HG02588 (cell line): ENCODE measurements at regions not wholly inside any gene's neighbourhood (a gene's known extent, or its start where the extent isn't known, plus 50 kb on each side); places are given as distances from the start of the nearest gene placed in this dataset.
"Not testable (repeated sequence)": the region's sequence is repeated elsewhere in the genome, so short reads cannot be mapped to it uniquely, and the experiment has no call there.

Source experiments
- ATAC-seq: cut with Tn5 transposase; IDR thresholded peaks from one replicate; pipeline ENCODE4 v1.9.1; 2021; ENCODE audit warnings: mild to moderate bottlenecking, moderate library complexity; ENCODE audit not compliant: unreplicated experiment

GRCh38 chr2:111551428-111551827 lies 332.6 kb downstream of the ANAPC1 start:
- ATAC-seq = not testable (repeated sequence)

GRCh38 chr2:111552625-111553024 lies 331.4 kb downstream of the ANAPC1 start:
- not testable (repeated sequence) for ATAC-seq

GRCh38 chr2:111559301-111559700 lies 324.7 kb downstream of the ANAPC1 start:
- ATAC-seq = not testable (repeated sequence)

- ATAC-seq = not testable (repeated sequence)
These were observed 324.2 kb downstream of the ANAPC1 start for GRCh38 chr2:111559814-111560213.

GRCh38 chr2:111566068-111566467 lies 317.9 kb downstream of the ANAPC1 start:
- ATAC-seq = not testable (repeated sequence)

- ATAC-seq = not testable (repeated sequence)
These were observed 316.8 kb downstream of the ANAPC1 start for GRCh38 chr2:111567233-111567632.

GRCh38 chr2:111569356-111570199 lies 314.4 kb downstream of the ANAPC1 start:
- not testable (repeated sequence) for ATAC-seq

GRCh38 chr2:111570300-111571114 lies 313.5 kb downstream of the ANAPC1 start:
- peak; percentile 80 for ATAC-seq

GRCh38 chr2:111574803-111575202 lies 309.2 kb downstream of the ANAPC1 start:
- not testable (repeated sequence) for ATAC-seq

GRCh38 chr2:111577154-111577885 lies 306.7 kb downstream of the ANAPC1 start:
- not testable (repeated sequence) for ATAC-seq

- not testable (repeated sequence) for ATAC-seq
These were observed 304.4 kb downstream of the ANAPC1 start for GRCh38 chr2:111579500-111580134.

- ATAC-seq = not testable (repeated sequence)
These were observed 303.4 kb downstream of the ANAPC1 start for GRCh38 chr2:111580616-111581015.

- not testable (repeated sequence) for ATAC-seq
These were observed 301.9 kb downstream of the ANAPC1 start for GRCh38 chr2:111582090-111582489.

GRCh38 chr2:111583480-111583879 lies 300.5 kb downstream of the ANAPC1 start:
- ATAC-seq = not testable (repeated sequence)

- ATAC-seq = not testable (repeated sequence)
These were observed 299.5 kb downstream of the ANAPC1 start for GRCh38 chr2:111584540-111584939.

GRCh38 chr2:111584950-111585349 lies 299.0 kb downstream of the ANAPC1 start:
- not testable (repeated sequence) for ATAC-seq

- not testable (repeated sequence) for ATAC-seq
These were observed 298.0 kb downstream of the ANAPC1 start for GRCh38 chr2:111586014-111586413.

GRCh38 chr2:111595072-111595471 lies 288.9 kb downstream of the ANAPC1 start:
- ATAC-seq = not testable (repeated sequence)

GRCh38 chr2:111596808-111597705 lies 286.9 kb downstream of the ANAPC1 start:
- ATAC-seq = not testable (repeated sequence)
